Spleen (tissue), 7 donors: ENCODE measurements at regions not wholly inside any gene's neighbourhood (a gene's known extent, or its start where the extent isn't known, plus 50 kb on each side); places are given as distances from the start of the nearest gene placed in this dataset.

Source experiments
- POLR2A ChIP-seq, 3 donors: fragments of 450-650 bp; IDR thresholded peaks; one replicate each; pipeline ENCODE4 v1.5.1; 2017; ENCODE audit warnings: antibody characterized with exemption in 3 of 3, mild to moderate bottlenecking in 1 of 3
- POLR2AphosphoS5 ChIP-seq, 3 donors: sonication (generic); formaldehyde crosslinking; IDR thresholded peaks; one replicate each; pipeline ENCODE4 v1.5.1; 2017; ENCODE audit warnings: antibody characterized with exemption in 3 of 3
- TF ChIP-seq, protein P1 (sequence below), 11 experiments: fragments of 200-600 bp in 7 of 11; fragments of 450-650 bp in 4 of 11; sonication (generic) in 4 of 11; IDR thresholded peaks in 8 of 11; conservative IDR thresholded peaks in 3 of 11; 1 replicate in 7 of 11; 2 replicates in 4 of 11; pipeline versions ENCODE4 v1.4.0 to v1.8.0; 2016 to 2021; ENCODE audit warnings: antibody characterized with exemption in 11 of 11, inconsistent platforms in 4 of 11, mild to moderate bottlenecking in 1 of 11
- donor health status: DM: no; HTN: no; CAD: no; lungs with moderate emphysema.
- donor health status: DM: no; HTN: no; CAD: no.
- donor health status: DM: no; HTN: no; CAD: no.

DNA sequence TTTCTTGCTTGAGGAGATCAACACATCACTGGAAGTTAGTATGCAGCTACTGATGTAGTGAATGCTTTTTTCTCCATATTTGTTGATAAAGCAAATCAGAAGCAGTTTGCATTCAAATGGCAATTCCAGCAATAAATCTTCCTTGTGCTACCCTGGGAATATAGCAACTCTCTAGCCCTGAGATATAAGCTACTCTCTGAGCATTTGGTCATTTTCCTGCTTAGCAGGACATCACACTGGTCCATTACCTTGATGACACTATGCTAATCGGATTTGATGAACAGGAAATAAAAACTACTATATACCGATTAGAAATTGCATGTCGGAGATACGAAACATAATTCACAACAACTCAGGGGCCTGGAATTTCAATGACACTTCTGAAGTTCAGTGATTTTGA is 152.7 kb downstream of the CBLN2 start:
- TF ChIP-seq, protein P1, sequence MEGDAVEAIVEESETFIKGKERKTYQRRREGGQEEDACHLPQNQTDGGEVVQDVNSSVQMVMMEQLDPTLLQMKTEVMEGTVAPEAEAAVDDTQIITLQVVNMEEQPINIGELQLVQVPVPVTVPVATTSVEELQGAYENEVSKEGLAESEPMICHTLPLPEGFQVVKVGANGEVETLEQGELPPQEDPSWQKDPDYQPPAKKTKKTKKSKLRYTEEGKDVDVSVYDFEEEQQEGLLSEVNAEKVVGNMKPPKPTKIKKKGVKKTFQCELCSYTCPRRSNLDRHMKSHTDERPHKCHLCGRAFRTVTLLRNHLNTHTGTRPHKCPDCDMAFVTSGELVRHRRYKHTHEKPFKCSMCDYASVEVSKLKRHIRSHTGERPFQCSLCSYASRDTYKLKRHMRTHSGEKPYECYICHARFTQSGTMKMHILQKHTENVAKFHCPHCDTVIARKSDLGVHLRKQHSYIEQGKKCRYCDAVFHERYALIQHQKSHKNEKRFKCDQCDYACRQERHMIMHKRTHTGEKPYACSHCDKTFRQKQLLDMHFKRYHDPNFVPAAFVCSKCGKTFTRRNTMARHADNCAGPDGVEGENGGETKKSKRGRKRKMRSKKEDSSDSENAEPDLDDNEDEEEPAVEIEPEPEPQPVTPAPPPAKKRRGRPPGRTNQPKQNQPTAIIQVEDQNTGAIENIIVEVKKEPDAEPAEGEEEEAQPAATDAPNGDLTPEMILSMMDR (IDR thresholded peaks at IDR 0.05 in 8 of 11, conservative IDR thresholded peaks at IDR 0.05 in 3 of 11) = no peak
- TF ChIP-seq POLR2A (IDR thresholded peaks at IDR 0.05) (no peak), POLR2AphosphoS5 (IDR thresholded peaks at IDR 0.05) (no peak)
